ENCODE measurements at regions not wholly inside any gene's neighbourhood (a gene's known extent, or its start where the extent isn't known, plus 50 kb on each side); places are given as distances from the start of the nearest gene placed in this dataset.
"Not testable (repeated sequence)": the region's sequence is repeated elsewhere in the genome, so short reads cannot be mapped to it uniquely, and the experiment has no call there.

GRCh38 chrY:18906198-18906597 lies 132.7 kb upstream of the HSFY2 start:
- DNase-seq = peak; percentile 62

GRCh38 chrY:18904296-18904695 lies 130.8 kb upstream of the HSFY2 start:
- no peak for DNase-seq

- no peak for DNase-seq
These were observed 118.5 kb upstream of the HSFY2 start for GRCh38 chrY:18891994-18892393.

- DNase-seq = no peak
These were observed 116.0 kb upstream of the HSFY2 start for GRCh38 chrY:18889548-18889947.

- DNase-seq = peak; percentile 77
These were observed 111.2 kb upstream of the HSFY2 start for GRCh38 chrY:18884748-18885147.

GRCh38 chrY:18869145-18869544 lies 95.6 kb upstream of the HSFY2 start:
- DNase-seq = not testable (repeated sequence)

- not testable (repeated sequence) for DNase-seq
These were observed 93.5 kb upstream of the HSFY2 start for GRCh38 chrY:18866887-18867551.

- DNase-seq = not testable (repeated sequence)
These were observed 87.3 kb upstream of the HSFY2 start for GRCh38 chrY:18860856-18861255.

GRCh38 chrY:18858484-18859191 lies 85.1 kb upstream of the HSFY2 start:
- not testable (repeated sequence) for DNase-seq

- not testable (repeated sequence) for DNase-seq
These were observed 81.6 kb upstream of the HSFY2 start for GRCh38 chrY:18855184-18855583.

GRCh38 chrY:18853323-18853722 lies 79.8 kb upstream of the HSFY2 start:
- DNase-seq = not testable (repeated sequence)

- DNase-seq = not testable (repeated sequence)
These were observed 63.1 kb upstream of the HSFY2 start for GRCh38 chrY:18836643-18837042.

Measured in fibroblast of skin of back (primary cell).